Activated naive CD4-positive, alpha-beta T cell treated with anti-CD3 and anti-CD28 coated beads, Interleukin-2, amount 50 U/mL, for 72 hours (primary cell): ENCODE measurements at regions not wholly inside any gene's neighbourhood (a gene's known extent, or its start where the extent isn't known, plus 50 kb on each side); places are given as distances from the start of the nearest gene placed in this dataset.
"Not testable (repeated sequence)": the region's sequence is repeated elsewhere in the genome, so short reads cannot be mapped to it uniquely, and the experiment has no call there.

Source experiments
- ATAC-seq, 2 donors: fragments of 150-1000 bp; cut with Tn5 transposase; 2 replicates each; pipeline ENCODE4 v1.10.0; 2021; ENCODE audit warnings: mild to moderate bottlenecking in 2 of 2, moderate library complexity in 2 of 2
- DNase-seq, 2 donors: peaks; one replicate each; pipeline ENCODE4 v3.0.0; 2021 to 2022; ENCODE audit warnings: low spot score in 2 of 2
- H3K27ac Mint-ChIP-seq, 2 donors: one replicate each; pipeline ENCODE4 v1.8.0; 2022; ENCODE audit warnings: mild to moderate bottlenecking in 2 of 2, mixed read lengths in 2 of 2
- H3K36me3 Mint-ChIP-seq, 2 donors: one replicate each; pipeline ENCODE4 v1.8.0; 2022; ENCODE audit warnings: mixed read lengths in 2 of 2
- H3K9me3 Mint-ChIP-seq, 2 donors: one replicate each; pipeline ENCODE4 v1.8.0; 2022; ENCODE audit warnings: mixed read lengths in 2 of 2

DNA sequence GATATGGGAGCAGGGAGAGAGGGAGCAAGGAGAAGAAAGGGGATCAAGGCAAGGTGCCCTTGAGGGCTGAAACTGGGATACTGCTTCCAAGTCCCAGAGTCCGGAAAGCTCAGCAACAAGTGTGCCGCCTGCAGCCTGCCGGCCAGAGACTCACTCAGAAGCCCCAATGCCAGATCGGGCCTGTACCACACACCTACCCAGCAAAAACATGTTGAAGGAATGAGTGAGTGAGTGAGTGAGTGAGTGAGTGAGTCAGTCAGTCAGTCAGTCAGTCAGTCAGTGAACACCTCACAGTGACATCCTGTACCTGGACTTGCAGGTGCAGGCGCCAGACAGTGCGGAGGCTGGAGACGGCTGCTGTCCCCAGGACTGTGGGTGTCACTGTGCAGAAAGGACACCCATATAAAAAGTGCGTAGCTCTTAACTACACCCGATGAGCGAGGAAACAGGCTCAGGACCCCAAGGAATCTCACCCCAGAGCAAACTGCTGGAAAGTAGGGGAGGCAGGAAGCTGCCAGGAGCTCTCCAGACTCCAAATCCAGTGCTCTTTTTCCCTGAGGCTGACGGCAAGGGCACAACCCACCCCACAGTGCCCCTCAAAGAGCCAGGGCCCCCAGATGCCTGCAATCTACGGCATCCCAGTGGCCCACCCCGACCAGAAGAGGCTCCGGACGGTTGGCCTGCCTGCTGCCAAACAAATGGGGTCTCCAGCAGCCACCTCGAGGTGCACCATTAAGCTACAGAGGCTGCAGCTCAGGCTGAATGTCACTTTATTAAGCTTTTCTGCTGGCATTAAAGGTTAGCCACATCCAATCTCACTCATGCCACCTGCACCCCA is 261.7 kb downstream of the NPHP4 start:
- DNase-seq (no peak), ATAC-seq (no peak)
- Mint-ChIP-seq H3K36me3 (no peaks in the 10 kb centered on the region), H3K27ac (no peak overlapping the region), H3K9me3 (no peaks in the 10 kb centered on the region)

DNA sequence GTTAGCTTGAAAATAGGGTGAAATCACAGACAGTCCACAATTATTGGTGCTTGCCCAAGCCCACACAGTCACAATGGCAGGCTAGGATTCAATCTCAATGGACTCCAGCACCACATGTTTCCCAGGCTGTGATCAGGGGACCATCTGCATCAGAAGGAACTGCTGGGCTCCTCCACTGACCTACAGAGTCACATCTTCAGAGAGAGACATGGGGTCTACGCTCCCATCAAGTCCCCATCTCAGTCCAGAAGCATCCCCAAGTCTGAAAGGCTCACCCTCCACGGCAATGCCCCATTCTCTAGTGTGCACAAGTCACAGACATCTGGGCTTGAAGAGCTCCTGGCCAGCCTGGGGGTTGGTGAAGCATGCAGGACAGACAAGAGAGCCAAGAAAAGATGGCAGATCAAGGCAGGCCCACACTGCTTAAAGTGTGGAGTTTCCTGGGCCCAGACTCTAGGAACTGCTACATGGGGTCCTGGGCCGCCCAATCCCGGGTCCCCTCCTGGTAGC is 262.5 kb downstream of the NPHP4 start:
- DNase-seq (no peak), ATAC-seq (no peak)
- no peaks in the 10 kb centered on the region for H3K36me3 Mint-ChIP-seq
- H3K27ac Mint-ChIP-seq, result no peak overlapping the region
- no peaks in the 10 kb centered on the region for H3K9me3 Mint-ChIP-seq

DNA sequence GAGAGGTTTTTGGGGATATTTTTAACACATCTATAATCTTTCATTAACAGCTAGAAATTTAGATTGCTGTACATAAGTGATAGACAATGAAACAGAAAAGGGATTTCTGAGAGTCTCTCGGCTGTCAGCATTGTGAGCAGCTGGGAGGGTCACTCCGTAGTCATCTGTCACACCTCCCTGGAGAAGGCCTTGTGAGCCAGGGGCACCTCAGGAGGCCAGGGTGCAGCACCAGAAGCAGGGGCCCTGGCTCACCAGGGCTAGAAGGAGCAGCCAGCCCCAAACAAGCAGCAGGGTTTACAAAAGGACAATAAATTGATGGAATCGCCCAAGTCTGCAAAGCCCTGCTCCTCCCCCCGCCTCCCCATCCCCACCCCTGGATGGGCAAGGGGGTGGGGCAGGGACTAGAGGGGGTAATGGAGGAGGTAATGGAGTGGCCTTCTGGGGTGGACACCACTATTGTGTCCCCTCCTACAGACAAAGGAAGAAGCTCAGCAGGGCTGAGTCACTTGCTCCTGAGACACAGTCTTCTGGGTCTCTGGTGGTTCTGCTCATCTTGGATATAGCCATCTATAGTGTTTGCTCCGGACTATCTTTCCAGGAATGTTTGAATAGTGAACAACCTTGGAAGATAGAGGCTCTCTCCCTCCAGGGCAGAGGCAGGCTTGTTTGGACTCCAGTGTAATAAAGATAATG is 263.4 kb downstream of the NPHP4 start:
- DNase-seq, result no peak
- ATAC-seq, result no peak
- Mint-ChIP-seq H3K36me3 (no peaks in the 10 kb centered on the region), H3K9me3 (no peaks in the 10 kb centered on the region), H3K27ac (no peak overlapping the region)

DNA sequence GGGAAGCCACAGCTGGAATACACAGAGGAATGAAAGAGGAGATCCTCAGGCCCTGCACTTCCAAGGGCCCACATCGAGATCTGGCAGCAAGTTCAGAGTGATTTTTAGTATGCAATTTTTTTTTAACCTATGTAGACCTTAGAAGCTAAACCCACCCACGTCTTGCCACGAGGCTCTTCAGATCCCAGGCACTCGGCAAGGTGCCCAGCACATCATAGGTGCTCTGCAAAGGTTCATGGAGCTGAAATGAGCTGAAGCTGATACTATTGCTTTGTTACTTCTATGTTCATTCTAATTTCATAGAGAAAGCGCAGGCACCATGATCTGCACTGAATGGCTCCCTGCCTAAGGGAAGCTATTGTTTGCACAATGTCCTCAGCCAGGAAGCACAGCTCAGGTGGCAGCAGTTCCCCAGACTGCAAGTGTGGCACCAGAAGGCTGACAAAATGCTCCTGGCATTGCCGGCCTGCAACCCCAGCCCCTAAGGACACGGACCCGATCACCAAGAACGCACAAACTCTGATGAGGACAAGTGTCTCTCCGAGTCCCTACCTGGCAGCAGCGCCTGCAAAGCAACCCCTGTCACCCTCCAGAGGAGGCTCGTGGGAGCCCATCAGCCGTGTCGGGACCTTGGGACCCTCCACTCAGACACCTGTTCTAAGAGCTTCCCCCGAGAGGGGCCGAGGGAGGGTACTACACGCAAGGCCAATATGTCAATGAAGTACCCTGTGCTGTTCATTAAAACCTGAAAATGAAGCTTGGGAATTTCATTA is 264.2 kb downstream of the NPHP4 start:
- Mint-ChIP-seq H3K9me3 (no peaks in the 10 kb centered on the region), H3K27ac (no peak overlapping the region), H3K36me3 (no peaks in the 10 kb centered on the region)
- no peak for ATAC-seq
- DNase-seq, result no peak

DNA sequence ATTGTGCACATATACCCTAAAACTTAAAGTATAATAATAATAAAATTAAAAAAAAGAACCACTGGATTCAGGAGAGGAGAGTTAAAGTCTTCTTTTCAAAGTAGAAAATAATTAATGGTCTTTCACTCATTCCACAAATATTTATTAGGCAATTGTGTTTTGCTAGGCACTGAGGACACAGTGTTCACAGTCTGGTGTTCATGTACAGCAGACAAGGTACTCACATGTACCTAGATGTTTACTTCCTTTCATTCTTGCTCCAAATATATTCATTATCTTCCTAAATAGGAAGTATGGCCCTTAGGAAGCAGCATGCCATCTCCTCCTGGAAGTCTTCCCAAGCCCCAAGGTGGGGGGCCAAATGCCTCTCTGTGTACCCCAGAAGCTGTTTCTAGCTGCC is 265.0 kb downstream of the NPHP4 start:
- Mint-ChIP-seq H3K27ac (no peak overlapping the region), H3K9me3 (no peaks in the 10 kb centered on the region), H3K36me3 (no peaks in the 10 kb centered on the region)
- ATAC-seq, result no peak
- DNase-seq, result no peak

DNA sequence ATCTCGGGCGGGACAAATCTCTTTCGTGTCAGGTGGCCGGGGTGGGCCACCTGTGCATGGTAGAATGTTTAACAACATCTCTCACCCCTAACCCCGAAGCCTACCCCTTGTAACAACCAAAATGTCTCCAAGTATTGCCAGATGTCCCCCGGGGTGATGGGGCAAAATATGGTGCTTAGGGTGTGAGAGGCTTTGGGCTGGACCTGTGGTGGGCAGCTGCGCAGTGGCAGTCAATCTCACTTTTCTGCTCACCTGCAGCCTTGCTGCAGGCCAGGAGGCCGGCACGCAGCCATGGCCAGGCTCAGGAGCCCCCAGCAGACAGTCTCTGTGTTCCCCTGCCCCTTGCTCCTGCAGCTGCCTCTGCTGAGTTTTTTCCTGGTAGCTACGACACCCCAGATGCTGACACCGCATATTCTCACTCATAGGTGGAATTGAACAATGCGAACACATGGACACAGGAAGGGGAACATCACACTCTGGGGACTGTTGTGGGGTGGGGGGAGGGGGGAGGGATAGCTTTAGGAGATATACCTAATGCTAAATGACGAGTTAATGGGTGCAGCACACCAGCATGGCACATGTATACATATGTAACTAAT is 265.5 kb downstream of the NPHP4 start:
- H3K9me3 Mint-ChIP-seq, result not testable (repeated sequence)
- DNase-seq, result peak in 1 of 2 donors; percentile 14

DNA sequence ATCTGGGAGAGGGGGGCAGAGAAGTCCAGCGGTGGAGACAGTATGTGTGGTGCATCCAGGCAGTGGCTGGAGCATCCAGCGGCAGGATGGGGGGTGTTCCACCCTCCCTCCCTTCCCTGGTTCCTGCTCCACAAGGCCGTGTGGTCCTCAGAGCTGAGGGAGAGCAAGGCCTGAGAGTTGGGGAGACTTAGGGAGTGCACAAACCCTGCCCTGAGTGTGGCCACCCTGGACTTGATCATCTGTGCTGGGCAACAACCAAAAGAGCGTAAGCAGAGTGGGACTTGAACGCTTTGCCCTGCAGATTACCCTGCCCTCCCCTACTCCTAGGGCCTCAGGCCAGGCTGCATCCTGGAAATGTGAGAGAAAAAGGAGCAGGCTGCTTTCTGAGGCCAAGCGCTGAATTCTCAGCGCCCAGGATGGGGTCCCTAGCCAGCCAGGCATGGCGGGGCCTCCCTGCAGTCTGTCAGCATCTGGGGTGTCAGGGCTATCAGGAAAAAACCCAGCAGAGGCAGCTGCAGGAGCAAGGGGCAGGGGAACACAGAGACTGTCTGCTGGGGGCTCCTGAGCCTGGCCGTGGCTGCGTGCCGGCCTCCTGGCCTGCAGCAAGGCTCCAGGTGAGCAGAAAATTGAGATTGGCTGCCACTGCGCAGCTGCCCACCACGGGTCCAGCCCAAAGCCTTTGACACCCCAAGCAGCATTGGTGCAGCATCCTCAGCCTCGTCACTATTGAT is 266.2 kb downstream of the NPHP4 start:
- Mint-ChIP-seq H3K27ac (no peak overlapping the region), H3K9me3 (no peaks in the 10 kb centered on the region), H3K36me3 (no peaks in the 10 kb centered on the region)
- peak in 1 of 2 donors; percentile 16 for DNase-seq
- ATAC-seq, result no peak

More for the DNA sequence above, 265.5 kb downstream of the NPHP4 start:
- H3K27ac Mint-ChIP-seq, H3K36me3 Mint-ChIP-seq, ATAC-seq: not testable (repeated sequence)

DNA sequence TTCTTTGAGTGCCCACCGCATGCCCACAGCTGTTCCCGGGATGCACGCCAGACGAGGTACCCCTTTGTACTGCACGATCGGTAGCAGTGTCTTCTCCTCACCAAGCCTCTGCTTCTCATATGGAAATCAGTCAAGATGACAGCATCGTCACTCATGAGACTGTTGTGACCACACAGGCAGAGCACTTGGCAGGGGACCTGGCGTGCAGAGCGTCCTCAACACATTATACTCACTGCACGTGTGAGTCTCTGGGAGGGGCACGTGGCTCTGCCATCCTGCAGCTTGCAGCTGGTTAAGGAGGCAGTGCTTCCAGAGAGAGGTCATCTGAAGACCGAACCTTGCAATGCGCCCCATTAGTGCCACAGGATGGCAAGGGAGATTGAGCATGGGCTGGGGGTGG is 266.8 kb downstream of the NPHP4 start:
- ATAC-seq, result no peak
- H3K9me3 Mint-ChIP-seq, result no peaks in the 10 kb centered on the region
- no peaks in the 10 kb centered on the region for H3K36me3 Mint-ChIP-seq
- no peak overlapping the region for H3K27ac Mint-ChIP-seq
- no peak for DNase-seq

DNA sequence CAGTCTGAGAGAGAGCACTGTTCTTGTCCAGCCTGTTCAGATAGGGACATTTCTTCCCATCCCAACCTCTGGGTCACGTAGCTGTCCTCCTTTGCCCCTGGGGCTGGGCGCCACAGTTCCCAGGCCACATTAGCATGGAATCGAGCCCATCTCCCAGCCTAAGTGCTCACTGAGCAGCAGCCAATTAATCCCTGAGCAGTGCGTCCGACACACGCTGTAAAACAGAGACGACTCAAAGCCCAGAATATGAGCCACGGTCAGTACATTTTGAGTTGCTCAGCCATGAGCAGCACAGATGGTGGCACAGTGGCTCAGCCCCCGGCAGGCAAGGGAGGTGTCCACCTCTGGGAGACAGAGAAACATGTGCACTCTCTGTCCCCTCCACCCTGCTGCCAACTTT is 267.4 kb downstream of the NPHP4 start:
- H3K36me3 Mint-ChIP-seq, result no peaks in the 10 kb centered on the region
- ATAC-seq (no peak), DNase-seq (no peak)
- H3K9me3 Mint-ChIP-seq, result no peaks in the 10 kb centered on the region
- no peak overlapping the region for H3K27ac Mint-ChIP-seq

DNA sequence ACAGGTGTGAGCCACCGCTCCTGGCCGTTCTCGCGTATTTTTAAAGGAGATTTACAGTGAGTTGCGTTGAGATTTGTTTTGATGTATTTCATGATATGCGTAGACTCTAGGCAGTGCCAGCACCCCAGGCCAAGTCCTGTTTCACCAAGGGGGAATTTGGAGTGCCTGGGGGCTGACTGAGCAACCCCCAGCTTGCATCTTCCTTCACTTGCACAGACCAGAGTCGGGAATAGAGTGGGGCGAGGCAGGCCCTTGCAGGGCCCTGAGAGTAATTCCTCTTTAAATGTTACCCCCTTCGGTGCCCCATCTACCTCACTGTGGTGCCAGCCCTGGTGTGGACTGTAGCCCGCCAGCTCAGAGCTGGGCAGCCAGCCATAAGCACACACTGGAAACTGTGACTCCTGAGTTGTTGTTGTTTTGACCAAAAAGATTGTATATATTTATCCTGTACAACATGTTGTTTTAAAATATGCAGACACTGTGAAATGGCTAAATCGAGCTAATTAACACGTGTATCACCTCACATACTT is 269.5 kb downstream of the NPHP4 start:
- DNase-seq (peak in 1 of 2 donors; percentile 6), ATAC-seq (no peak)
- no peak overlapping the region for H3K27ac Mint-ChIP-seq
- no peaks in the 10 kb centered on the region for H3K36me3 Mint-ChIP-seq
- no peaks in the 10 kb centered on the region for H3K9me3 Mint-ChIP-seq

DNA sequence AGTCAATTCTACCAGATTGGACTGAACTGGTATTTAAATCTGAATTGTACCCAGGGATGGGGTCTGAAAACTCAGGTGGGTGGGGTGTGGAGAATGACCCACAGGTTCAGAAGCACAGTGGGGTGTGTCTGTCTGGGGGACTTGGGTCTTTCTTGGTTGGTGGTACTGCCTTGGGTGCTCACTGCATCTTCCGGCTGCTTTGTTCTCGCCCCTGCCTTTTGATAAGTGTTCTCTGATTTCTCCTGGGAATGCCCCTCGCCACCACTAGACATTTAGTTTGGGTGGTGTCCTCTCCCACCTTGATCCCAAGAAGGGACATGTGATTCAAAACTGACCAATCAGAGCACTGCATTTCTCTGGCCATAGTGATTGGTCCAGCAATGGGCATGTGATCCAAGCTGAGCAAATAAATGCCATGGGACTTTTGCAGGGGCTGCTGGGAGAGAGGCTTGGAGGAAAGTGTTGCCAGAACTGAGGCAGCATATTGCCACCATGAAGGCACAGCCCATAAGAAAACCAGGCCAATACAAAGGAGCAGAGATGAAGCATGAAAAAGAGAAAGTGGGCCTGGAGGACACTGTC is 270.5 kb downstream of the NPHP4 start:
- DNase-seq (no peak), ATAC-seq (no peak)
- H3K27ac Mint-ChIP-seq, result no peak overlapping the region
- H3K36me3 Mint-ChIP-seq, result no peaks in the 10 kb centered on the region
- no peaks in the 10 kb centered on the region for H3K9me3 Mint-ChIP-seq

DNA sequence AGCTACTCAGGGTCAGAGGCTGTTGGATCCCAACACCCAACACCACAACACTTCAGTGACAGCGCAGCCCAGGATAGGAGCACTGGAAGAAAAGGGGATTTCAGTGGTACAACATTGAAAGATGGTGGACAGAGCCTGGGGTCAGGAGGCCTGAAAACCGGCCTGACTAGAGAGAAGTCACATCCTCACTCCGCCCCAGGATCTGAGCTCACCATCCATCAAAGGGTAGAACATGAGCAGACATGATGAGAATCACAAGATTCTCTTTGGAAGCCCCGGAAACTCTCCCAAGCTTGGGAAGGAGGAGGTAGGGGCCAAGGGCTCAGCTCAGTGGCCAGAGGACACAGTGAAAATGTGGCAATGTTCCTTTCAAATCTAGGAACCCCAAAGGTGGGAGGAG is 271.3 kb downstream of the NPHP4 start:
- no peaks in the 10 kb centered on the region for H3K9me3 Mint-ChIP-seq
- H3K27ac Mint-ChIP-seq, result no peak overlapping the region
- ATAC-seq (no peak), DNase-seq (peak in 1 of 2 donors; percentile 23)
- H3K36me3 Mint-ChIP-seq, result no peaks in the 10 kb centered on the region

DNA sequence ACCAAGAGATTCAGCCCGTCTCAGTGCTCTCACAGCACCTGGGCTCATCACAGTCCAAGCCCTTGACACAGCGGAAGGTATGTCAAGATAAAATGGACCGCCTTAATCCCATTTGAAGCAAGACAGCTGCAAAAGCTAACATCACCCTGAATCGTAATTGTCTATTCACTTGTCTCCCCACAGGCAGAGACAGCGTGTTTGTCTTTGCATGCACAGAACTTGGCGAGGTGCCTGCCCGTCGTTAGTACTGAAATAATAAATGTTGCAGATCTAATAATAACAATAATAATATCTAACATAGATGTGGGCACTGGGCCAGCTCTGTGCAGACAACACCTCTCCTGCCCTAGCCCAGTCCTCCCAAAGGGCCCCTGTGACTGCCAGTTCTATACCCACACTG is 271.7 kb downstream of the NPHP4 start:
- Mint-ChIP-seq H3K9me3 (no peaks in the 10 kb centered on the region), H3K27ac (no peak overlapping the region), H3K36me3 (no peaks in the 10 kb centered on the region)
- DNase-seq, result peak in 1 of 2 donors; percentile 16
- ATAC-seq, result no peak

DNA sequence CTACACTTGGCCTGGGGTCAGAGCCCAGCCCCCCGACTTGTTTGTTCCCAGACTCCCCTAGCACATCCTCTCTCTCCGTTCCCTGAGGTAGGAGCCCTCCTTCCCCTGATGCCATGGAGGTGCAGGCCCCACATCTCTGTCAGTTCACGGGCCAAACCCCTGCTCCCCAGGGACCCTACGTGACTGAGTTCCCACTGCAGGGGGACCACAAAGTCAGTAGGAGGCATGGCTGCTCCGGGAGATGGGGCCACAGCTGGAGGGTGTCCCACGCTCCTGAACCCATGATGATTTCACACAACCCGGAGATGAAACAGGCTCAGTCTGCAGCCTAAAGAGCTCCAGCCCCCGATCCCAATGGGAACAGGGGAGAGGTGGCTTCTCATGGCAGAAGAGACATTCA is 272.2 kb downstream of the NPHP4 start:
- DNase-seq (peak in 1 of 2 donors; percentile 16), ATAC-seq (no peak)
- Mint-ChIP-seq H3K9me3 (no peaks in the 10 kb centered on the region), H3K36me3 (no peaks in the 10 kb centered on the region), H3K27ac (no peak overlapping the region)

DNA sequence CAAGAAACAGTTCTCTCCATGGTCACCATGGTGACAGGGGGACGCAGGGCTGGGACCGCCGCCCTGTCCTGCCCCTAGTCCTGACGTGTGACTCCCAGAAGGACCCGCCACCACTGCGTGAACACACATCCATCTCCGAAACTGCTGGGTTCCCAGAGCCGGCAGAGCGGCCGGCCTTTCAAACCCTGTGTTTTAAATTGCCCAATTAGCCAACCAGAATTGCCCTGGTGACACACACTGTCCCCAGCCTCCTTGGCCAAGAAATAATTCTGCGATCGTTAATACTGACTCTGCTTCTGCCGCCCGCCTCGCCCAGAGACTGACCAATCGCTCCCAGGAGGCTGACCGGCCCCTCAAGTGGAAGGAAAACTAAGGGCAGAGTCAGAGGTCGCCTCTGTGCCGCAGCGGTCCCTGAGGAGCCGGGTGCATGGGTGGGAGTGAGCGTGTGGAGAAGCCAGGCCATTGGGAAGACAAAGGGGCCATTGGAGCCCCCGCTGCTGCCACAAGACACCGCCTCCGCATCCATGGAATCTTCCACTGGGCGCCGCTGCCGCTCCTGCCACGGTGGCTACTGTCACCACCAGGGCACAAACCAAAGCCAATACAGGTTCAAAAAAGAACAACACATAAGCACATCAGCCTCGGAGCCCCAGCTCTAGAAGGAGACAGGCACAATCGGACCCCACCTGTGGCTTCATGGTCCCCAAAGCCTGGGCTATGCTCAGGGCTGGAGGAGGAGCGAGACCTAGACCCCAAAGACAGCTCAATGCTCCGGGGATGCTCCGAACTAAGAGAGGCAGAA is 273.2 kb downstream of the NPHP4 start:
- Mint-ChIP-seq H3K36me3 (no peaks in the 10 kb centered on the region), H3K27ac (no peak overlapping the region), H3K9me3 (no peaks in the 10 kb centered on the region)
- DNase-seq, result peak in 1 of 2 donors; percentile 39
- no peak for ATAC-seq
